Tibial nerve (tissue), 4 donors: ENCODE measurements at regions not wholly inside any gene's neighbourhood (a gene's known extent, or its start where the extent isn't known, plus 50 kb on each side); places are given as distances from the start of the nearest gene placed in this dataset.

Source experiments
- EP300 ChIP-seq, 2 donors: sonication (generic); formaldehyde crosslinking; IDR thresholded peaks; one replicate each; pipeline ENCODE4 v1.6.1; 2017; ENCODE audit warnings: antibody characterized with exemption in 2 of 2, mild to moderate bottlenecking in 1 of 2
- TF ChIP-seq, protein P1 (sequence below), 5 experiments: fragments of 200-600 bp in 3 of 5; fragments of 450-650 bp in 2 of 5; sonication (generic) in 3 of 5; IDR thresholded peaks; one replicate each; pipeline ENCODE4 v1.5.1; 2016 to 2019; ENCODE audit warnings: antibody characterized with exemption in 5 of 5, mild to moderate bottlenecking in 3 of 5, moderate library complexity in 2 of 5

DNA sequence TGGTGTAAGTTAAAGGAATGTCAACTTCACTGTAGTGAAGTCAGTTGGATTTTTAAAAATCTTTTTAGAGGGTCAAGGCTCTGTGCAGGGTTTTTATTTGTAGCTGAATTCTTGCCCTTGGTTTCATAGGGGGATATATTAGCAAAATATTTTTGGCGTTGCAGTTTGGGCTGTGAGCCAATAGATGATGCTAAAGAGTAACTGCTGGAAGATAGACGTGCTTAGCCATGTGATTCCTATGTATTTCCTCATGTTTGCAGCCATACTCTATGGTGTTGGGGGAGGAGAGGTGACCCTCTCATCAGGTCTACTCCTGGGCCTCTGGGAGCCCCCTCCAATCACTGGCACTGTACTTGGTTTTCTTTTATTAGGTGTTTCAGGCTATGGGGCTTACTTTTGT, 246.7 kb upstream of the ARHGAP24 start:
- TF ChIP-seq, protein P1, sequence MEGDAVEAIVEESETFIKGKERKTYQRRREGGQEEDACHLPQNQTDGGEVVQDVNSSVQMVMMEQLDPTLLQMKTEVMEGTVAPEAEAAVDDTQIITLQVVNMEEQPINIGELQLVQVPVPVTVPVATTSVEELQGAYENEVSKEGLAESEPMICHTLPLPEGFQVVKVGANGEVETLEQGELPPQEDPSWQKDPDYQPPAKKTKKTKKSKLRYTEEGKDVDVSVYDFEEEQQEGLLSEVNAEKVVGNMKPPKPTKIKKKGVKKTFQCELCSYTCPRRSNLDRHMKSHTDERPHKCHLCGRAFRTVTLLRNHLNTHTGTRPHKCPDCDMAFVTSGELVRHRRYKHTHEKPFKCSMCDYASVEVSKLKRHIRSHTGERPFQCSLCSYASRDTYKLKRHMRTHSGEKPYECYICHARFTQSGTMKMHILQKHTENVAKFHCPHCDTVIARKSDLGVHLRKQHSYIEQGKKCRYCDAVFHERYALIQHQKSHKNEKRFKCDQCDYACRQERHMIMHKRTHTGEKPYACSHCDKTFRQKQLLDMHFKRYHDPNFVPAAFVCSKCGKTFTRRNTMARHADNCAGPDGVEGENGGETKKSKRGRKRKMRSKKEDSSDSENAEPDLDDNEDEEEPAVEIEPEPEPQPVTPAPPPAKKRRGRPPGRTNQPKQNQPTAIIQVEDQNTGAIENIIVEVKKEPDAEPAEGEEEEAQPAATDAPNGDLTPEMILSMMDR (IDR thresholded peaks at IDR 0.05) = no peak
- no peak for TF ChIP-seq EP300 (IDR thresholded peaks at IDR 0.05)
